PC-9 (cell line): ENCODE measurements at regions not wholly inside any gene's neighbourhood (a gene's known extent, or its start where the extent isn't known, plus 50 kb on each side); places are given as distances from the start of the nearest gene placed in this dataset.

ENCODE experiments used
- CTCF ChIP-seq: fragments of 200-600 bp; sonication (generic); conservative IDR thresholded peaks from 2 replicates; pipeline ENCODE4 v1.6.1; 2017; ENCODE audit warnings: mixed run types, antibody characterized with exemption, mild to moderate bottlenecking, moderate library complexity
- EZH2 ChIP-seq: fragments of 200-600 bp; sonication (generic); IDR thresholded peaks from 2 replicates; pipeline ENCODE4 v1.8.0; 2017; ENCODE audit warnings: antibody characterized with exemption, low read depth

DNA sequence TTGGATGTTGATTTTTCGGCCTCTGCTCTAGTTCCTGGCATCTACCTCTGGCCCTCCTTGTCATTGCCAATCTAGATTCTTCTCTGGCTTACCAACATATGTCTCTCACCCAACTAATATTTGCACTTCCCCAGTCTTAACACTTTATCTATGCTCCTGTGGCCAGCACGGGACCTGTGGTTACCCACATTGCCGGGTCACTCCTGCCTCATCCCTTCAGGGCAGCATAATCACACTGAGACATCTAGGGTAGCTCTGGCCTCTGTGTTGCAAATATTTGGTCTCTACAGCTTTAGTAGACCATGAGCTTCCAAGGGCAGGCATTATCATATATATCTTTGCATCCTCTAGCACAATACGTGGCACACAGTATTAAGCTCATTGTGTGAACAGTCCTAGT is 182.0 kb upstream of the ARHGAP20 start:
- TF ChIP-seq CTCF (no peak), EZH2 (no peak)
